Neural progenitor cell (in vitro differentiated cells): ENCODE measurements at regions not wholly inside any gene's neighbourhood (a gene's known extent, or its start where the extent isn't known, plus 50 kb on each side); places are given as distances from the start of the nearest gene placed in this dataset.
A peak's percentile ranks its signal among the peaks of the same experiment; 100 is the strongest.

Experiments used
- DNase-seq: peaks from one replicate; pipeline ENCODE4 v3.0.0-alpha.2; 2016; ENCODE audit warnings: low spot score
- H2AFZ ChIP-seq: fragments of 200-600 bp; sonication (generic); replicated peaks from 2 replicates; pipeline ENCODE4 v1.6.1; 2016; ENCODE audit warnings: antibody characterized with exemption
- H3F3A ChIP-seq: fragments of 200-600 bp; sonication (generic); 2 replicates; pipeline ENCODE4 v1.6.1; 2016; ENCODE audit warnings: antibody characterized with exemption, low read depth
- H3K27ac ChIP-seq: fragments of 200-600 bp; sonication (generic); 2 replicates; pipeline ENCODE4 v1.5.1; 2016; ENCODE audit warnings: mild to moderate bottlenecking
- H3K27me3 ChIP-seq: fragments of 200-600 bp; sonication (generic); 2 replicates; pipeline ENCODE4 v1.6.1; 2016; ENCODE audit warnings: mild to moderate bottlenecking, moderate library complexity
- H3K36me3 ChIP-seq: fragments of 200-600 bp; sonication (generic); 2 replicates; pipeline ENCODE4 v1.5.1; 2016
- H3K4me1 ChIP-seq: fragments of 200-600 bp; sonication (generic); 2 replicates; pipeline ENCODE4 v1.6.1; 2016; ENCODE audit warnings: mixed run types
- H3K4me2 ChIP-seq: fragments of 200-600 bp; sonication (generic); 2 replicates; pipeline ENCODE4 v1.6.1; 2016
- H3K4me3 ChIP-seq: fragments of 200-600 bp; sonication (generic); 2 replicates; pipeline ENCODE4 v1.5.1; 2016
- H3K79me2 ChIP-seq: fragments of 200-600 bp; sonication (generic); 2 replicates; pipeline ENCODE4 v1.6.1; 2016; ENCODE audit warnings: low read depth
- H3K9ac ChIP-seq: fragments of 200-600 bp; sonication (generic); 2 replicates; pipeline ENCODE4 v1.6.1; 2016
- H3K9me3 ChIP-seq: fragments of 200-600 bp; sonication (generic); 2 replicates; pipeline ENCODE4 v1.5.1; 2016; ENCODE audit warnings: low read depth
- H4K20me1 ChIP-seq: fragments of 200-600 bp; sonication (generic); 2 replicates; pipeline ENCODE4 v1.6.1; 2016; ENCODE audit warnings: low read depth
- H3K27ac Mint-ChIP-seq: 3 replicates; pipeline ENCODE4 v1.8.0; 2021; ENCODE audit warnings: mixed read lengths
- H3K27me3 Mint-ChIP-seq: 2 replicates; pipeline ENCODE4 v1.8.0; 2022; ENCODE audit warnings: low read depth, mild to moderate bottlenecking, inconsistent platforms, moderate library complexity, mixed read lengths; ENCODE audit not compliant: insufficient read depth
- H3K36me3 Mint-ChIP-seq: 3 replicates; pipeline ENCODE4 v1.8.0; 2021; ENCODE audit warnings: mixed read lengths
- H3K4me1 Mint-ChIP-seq: 3 replicates; pipeline ENCODE4 v1.8.0; 2021; ENCODE audit warnings: mixed read lengths
- H3K4me3 Mint-ChIP-seq: 3 replicates; pipeline ENCODE4 v1.8.0; 2021; ENCODE audit warnings: mild to moderate bottlenecking, moderate library complexity, mixed read lengths
- H3K9me3 Mint-ChIP-seq: 3 replicates; pipeline ENCODE4 v1.8.0; 2020; ENCODE audit warnings: mixed read lengths
- EZH2 ChIP-seq: fragments of 200-600 bp; sonication (generic); IDR thresholded peaks from 2 replicates; pipeline ENCODE4 v1.6.1; 2017; ENCODE audit warnings: antibody characterized with exemption, mild to moderate bottlenecking, moderate library complexity
- EZH2phosphoT487 ChIP-seq: fragments of 200-600 bp; sonication (generic); IDR thresholded peaks from 2 replicates; pipeline ENCODE4 v1.6.1; 2017; ENCODE audit warnings: antibody characterized with exemption
- TF ChIP-seq, protein P1 (sequence below): fragments of 200-600 bp; sonication (generic); IDR thresholded peaks from 2 replicates; pipeline ENCODE4 v1.5.1; 2017; ENCODE audit warnings: antibody characterized with exemption, mild to moderate bottlenecking

DNA sequence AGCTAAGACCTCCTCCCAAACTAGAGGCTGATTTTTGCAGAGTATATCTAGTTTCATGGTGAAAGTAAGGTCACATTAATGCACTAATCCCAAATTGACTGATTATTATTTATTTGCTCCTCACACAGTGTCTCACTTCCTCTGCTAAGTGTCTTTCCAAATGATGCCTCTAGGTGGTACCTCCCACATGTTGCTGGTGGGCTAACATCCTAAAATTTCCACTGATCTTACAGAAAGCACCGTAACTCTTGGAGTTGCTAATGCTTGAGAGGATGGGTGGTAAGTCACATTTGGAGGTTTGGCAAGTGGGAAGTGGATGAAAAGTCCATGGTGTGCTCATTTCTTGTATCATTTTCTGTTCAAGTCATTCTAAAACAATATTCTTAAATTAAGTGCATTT is 428.7 kb upstream of the GYPC start:
- TF ChIP-seq, protein P1, sequence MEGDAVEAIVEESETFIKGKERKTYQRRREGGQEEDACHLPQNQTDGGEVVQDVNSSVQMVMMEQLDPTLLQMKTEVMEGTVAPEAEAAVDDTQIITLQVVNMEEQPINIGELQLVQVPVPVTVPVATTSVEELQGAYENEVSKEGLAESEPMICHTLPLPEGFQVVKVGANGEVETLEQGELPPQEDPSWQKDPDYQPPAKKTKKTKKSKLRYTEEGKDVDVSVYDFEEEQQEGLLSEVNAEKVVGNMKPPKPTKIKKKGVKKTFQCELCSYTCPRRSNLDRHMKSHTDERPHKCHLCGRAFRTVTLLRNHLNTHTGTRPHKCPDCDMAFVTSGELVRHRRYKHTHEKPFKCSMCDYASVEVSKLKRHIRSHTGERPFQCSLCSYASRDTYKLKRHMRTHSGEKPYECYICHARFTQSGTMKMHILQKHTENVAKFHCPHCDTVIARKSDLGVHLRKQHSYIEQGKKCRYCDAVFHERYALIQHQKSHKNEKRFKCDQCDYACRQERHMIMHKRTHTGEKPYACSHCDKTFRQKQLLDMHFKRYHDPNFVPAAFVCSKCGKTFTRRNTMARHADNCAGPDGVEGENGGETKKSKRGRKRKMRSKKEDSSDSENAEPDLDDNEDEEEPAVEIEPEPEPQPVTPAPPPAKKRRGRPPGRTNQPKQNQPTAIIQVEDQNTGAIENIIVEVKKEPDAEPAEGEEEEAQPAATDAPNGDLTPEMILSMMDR = peak; percentile 46
- TF ChIP-seq EZH2 = no peak
- H3K4me3 Mint-ChIP-seq = no peak overlapping the region
- H3K9me3 ChIP-seq = no peaks in the 10 kb centered on the region
- H4K20me1 ChIP-seq = no peaks in the 10 kb centered on the region
- no peaks in the 10 kb centered on the region for H3K4me1 ChIP-seq
- H3K27me3 Mint-ChIP-seq = peaks cover 2% of the 10 kb centered on the region
- no peak overlapping the region for H3K4me2 ChIP-seq
- H3F3A ChIP-seq = no peaks in the 10 kb centered on the region
- no peaks in the 10 kb centered on the region for H3K4me1 Mint-ChIP-seq
- H3K4me3 ChIP-seq = no peak overlapping the region
- H3K36me3 ChIP-seq = no peaks in the 10 kb centered on the region
- no peak overlapping the region for H2AFZ ChIP-seq
- no peak overlapping the region for H3K9ac ChIP-seq
- peak; percentile 13 for DNase-seq
- H3K27ac ChIP-seq = no peak overlapping the region
- no peak overlapping the region for H3K27ac Mint-ChIP-seq
- no peaks in the 10 kb centered on the region for H3K36me3 Mint-ChIP-seq
- no peaks in the 10 kb centered on the region for H3K27me3 ChIP-seq
- no peaks in the 10 kb centered on the region for H3K9me3 Mint-ChIP-seq
- no peaks in the 10 kb centered on the region for H3K79me2 ChIP-seq

DNA sequence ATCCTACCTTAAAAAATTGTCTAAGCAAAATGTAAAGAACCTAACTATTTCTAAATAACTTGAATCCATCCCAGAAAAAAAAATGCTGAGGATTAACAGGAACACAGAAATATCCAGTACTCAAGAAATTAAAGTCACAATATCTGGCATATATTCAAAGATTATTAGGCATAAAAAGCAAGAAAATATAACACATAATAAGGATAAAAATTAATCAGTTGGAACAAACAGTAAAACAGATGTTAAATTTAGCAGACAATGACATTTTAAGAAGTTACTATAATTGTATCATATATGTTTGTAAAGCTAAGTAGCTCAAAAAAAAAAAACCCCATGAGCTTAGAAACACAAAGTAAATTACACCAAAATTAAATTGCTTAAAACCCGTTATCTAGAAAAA is 427.4 kb upstream of the GYPC start:
- no peaks in the 10 kb centered on the region for H3F3A ChIP-seq
- Mint-ChIP-seq H3K36me3 (no peaks in the 10 kb centered on the region), H3K9me3 (no peaks in the 10 kb centered on the region), H3K4me3 (no peak overlapping the region), H3K27me3 (peaks cover 2% of the 10 kb centered on the region), H3K4me1 (no peaks in the 10 kb centered on the region), H3K27ac (no peak overlapping the region)
- no peak overlapping the region for H2AFZ ChIP-seq
- no peaks in the 10 kb centered on the region for H3K79me2 ChIP-seq
- no peaks in the 10 kb centered on the region for H3K9me3 ChIP-seq
- H3K4me3 ChIP-seq = no peak overlapping the region
- H3K27me3 ChIP-seq = no peaks in the 10 kb centered on the region
- H3K36me3 ChIP-seq = no peaks in the 10 kb centered on the region
- H3K4me2 ChIP-seq = no peak overlapping the region
- no peaks in the 10 kb centered on the region for H4K20me1 ChIP-seq
- no peak overlapping the region for H3K9ac ChIP-seq
- H3K4me1 ChIP-seq = no peaks in the 10 kb centered on the region
- no peak overlapping the region for H3K27ac ChIP-seq
- no peak for DNase-seq
- TF ChIP-seq, protein P1 = no peak
- TF ChIP-seq EZH2phosphoT487 = no peak
- TF ChIP-seq EZH2 = no peak

DNA sequence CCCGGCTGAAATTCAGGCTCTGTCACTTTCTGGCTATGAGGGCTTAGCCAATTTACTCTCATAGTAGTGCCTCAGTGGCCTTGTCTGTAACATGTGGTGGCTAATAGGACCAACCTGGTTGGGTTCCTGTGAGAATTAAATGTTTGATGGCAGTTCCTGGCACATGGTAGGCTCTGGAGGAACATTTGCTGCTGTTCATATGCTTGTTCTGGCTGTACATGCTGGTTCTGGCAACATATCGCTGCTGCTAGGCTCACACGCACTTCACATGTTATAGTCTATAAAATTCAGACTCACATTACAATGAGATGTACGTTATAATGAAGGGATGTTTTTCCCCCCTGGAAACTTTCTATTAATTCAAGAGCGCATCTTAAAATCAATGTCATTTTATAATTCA is 417.7 kb upstream of the GYPC start:
- Mint-ChIP-seq H3K27ac (no peak overlapping the region), H3K36me3 (no peaks in the 10 kb centered on the region), H3K27me3 (peaks cover 2% of the 10 kb centered on the region)

More for the DNA sequence above, 417.7 kb upstream of the GYPC start:
- Histone ChIP-seq H3K4me2 (no peak overlapping the region), H4K20me1 (no peaks in the 10 kb centered on the region), H3K4me1 (peaks cover 9% of the 10 kb centered on the region), H3K36me3 (no peaks in the 10 kb centered on the region), H3K9ac (no peak overlapping the region), H3K79me2 (no peaks in the 10 kb centered on the region), H3K27me3 (no peaks in the 10 kb centered on the region), H3K4me3 (no peak overlapping the region), H3K9me3 (no peaks in the 10 kb centered on the region), H2AFZ (no peak overlapping the region), H3F3A (no peaks in the 10 kb centered on the region), H3K27ac (no peak overlapping the region)
- no peak for DNase-seq
- H3K4me1 Mint-ChIP-seq = no peaks in the 10 kb centered on the region
- no peaks in the 10 kb centered on the region for H3K9me3 Mint-ChIP-seq
- TF ChIP-seq, protein P1 = no peak
- TF ChIP-seq EZH2phosphoT487 (no peak), EZH2 (no peak)
- no peak overlapping the region for H3K4me3 Mint-ChIP-seq
